WTC11 (cell line): ENCODE measurements at regions not wholly inside any gene's neighbourhood (a gene's known extent, or its start where the extent isn't known, plus 50 kb on each side); places are given as distances from the start of the nearest gene placed in this dataset.

Experiments
- ATAC-seq: fragments of 200-7000 bp; cut with Tn5 transposase; 2 replicates; pipeline ENCODE4 v1.10.0; 2021; ENCODE audit warnings: mild to moderate bottlenecking, moderate library complexity
- CTCF ChIA-PET: fragments of 300-600 bp; sonication (Branson Sonifier 250); formaldehyde crosslinking; loops from one replicate; lab custom pipeline; 2021; ENCODE audit warnings: antibody characterized with exemption; lab: Charles Lee
- POLR2A ChIA-PET: fragments of 350-600 bp; sonication (Branson Sonifier 250); formaldehyde crosslinking; loops from one replicate; lab custom pipeline; 2021; ENCODE audit warnings: antibody characterized with exemption; lab: Charles Lee
- DNase-seq: peaks from one replicate; pipeline ENCODE4 v3.0.0; 2021; ENCODE audit warnings: low spot score
- H3K27ac Mint-ChIP-seq: 2 replicates; pipeline ENCODE4 v1.8.0; 2021; ENCODE audit warnings: mixed read lengths
- H3K27me3 Mint-ChIP-seq: 2 replicates; pipeline ENCODE4 v1.8.0; 2021; ENCODE audit warnings: low read depth, mild to moderate bottlenecking, moderate library complexity, mixed read lengths
- H3K36me3 Mint-ChIP-seq: 2 replicates; pipeline ENCODE4 v1.8.0; 2021; ENCODE audit warnings: mixed read lengths
- H3K4me1 Mint-ChIP-seq: 2 replicates; pipeline ENCODE4 v1.8.0; 2022; ENCODE audit warnings: mixed read lengths
- H3K4me3 Mint-ChIP-seq: 2 replicates; pipeline ENCODE4 v1.8.0; 2021; ENCODE audit warnings: mild to moderate bottlenecking, moderate library complexity, mixed read lengths
- H3K9me3 Mint-ChIP-seq: 2 replicates; pipeline ENCODE4 v1.8.0; 2021; ENCODE audit warnings: mixed read lengths
- ATF2 ChIP-seq: sonication (generic); formaldehyde crosslinking; IDR thresholded peaks from 2 replicates; pipeline ENCODE4 v1.8.1; 2022; ENCODE audit warnings: low read depth, missing genetic modification reagents, borderline replicate concordance
- E2F1 ChIP-seq: sonication (generic); formaldehyde crosslinking; IDR thresholded peaks from 2 replicates; pipeline ENCODE4 v1.8.0; 2022; ENCODE audit warnings: mild to moderate bottlenecking, missing genetic modification reagents
- EMX1 ChIP-seq: fragments of 250-450 bp; sonication (Bioruptor Pico); IDR thresholded peaks from 2 replicates; pipeline ENCODE4 v1.8.0; 2021; ENCODE audit warnings: mild to moderate bottlenecking
- NR1H2 ChIP-seq: sonication (generic); formaldehyde crosslinking; IDR thresholded peaks from 2 replicates; pipeline ENCODE4 v1.9.0; 2021; ENCODE audit warnings: mild to moderate bottlenecking, moderate library complexity, missing genetic modification reagents
- PRRX2 ChIP-seq: fragments of 250-450 bp; sonication (Bioruptor Pico); IDR thresholded peaks from 2 replicates; pipeline ENCODE4 v1.8.0; 2021; ENCODE audit warnings: mild to moderate bottlenecking
- USF1 ChIP-seq: sonication (generic); formaldehyde crosslinking; IDR thresholded peaks from 2 replicates; pipeline ENCODE4 v1.8.0; 2022; ENCODE audit warnings: mild to moderate bottlenecking, missing genetic modification reagents
- ZMAT4 ChIP-seq: fragments of 250-450 bp; sonication (Bioruptor Pico); IDR thresholded peaks from 2 replicates; pipeline ENCODE4 v1.9.0; 2021; ENCODE audit warnings: mild to moderate bottlenecking
- ZNF121 ChIP-seq: sonication (generic); formaldehyde crosslinking; IDR thresholded peaks from 2 replicates; pipeline ENCODE4 v1.8.0; 2023; ENCODE audit warnings: missing genetic modification reagents
- ZNF138 ChIP-seq: sonication (generic); formaldehyde crosslinking; conservative IDR thresholded peaks from 2 replicates; pipeline ENCODE4 v1.8.1; 2022; ENCODE audit warnings: mild to moderate bottlenecking, moderate library complexity, missing genetic modification reagents
- ZNF232 ChIP-seq: sonication (generic); formaldehyde crosslinking; IDR thresholded peaks from 2 replicates; pipeline ENCODE4 v1.8.0; 2022; ENCODE audit warnings: mild to moderate bottlenecking, missing genetic modification reagents
- ZNF317 ChIP-seq: sonication (generic); formaldehyde crosslinking; IDR thresholded peaks from 2 replicates; pipeline ENCODE4 v1.8.1; 2023; ENCODE audit warnings: low read depth, mild to moderate bottlenecking, moderate library complexity, missing genetic modification reagents, borderline replicate concordance
- ZNF671 ChIP-seq: fragments of 250-450 bp; sonication (Bioruptor Pico); IDR thresholded peaks from 2 replicates; pipeline ENCODE4 v1.8.0; 2021; ENCODE audit warnings: mild to moderate bottlenecking
- TF ChIP-seq, protein P1 (sequence below): sonication (generic); formaldehyde crosslinking; conservative IDR thresholded peaks from 2 replicates; pipeline ENCODE4 v1.8.1; 2022; ENCODE audit warnings: mild to moderate bottlenecking, missing genetic modification reagents
- TF ChIP-seq, protein P2 (sequence below): sonication (generic); formaldehyde crosslinking; IDR thresholded peaks from 2 replicates; pipeline ENCODE4 v1.8.1; 2022; ENCODE audit warnings: missing genetic modification reagents, borderline replicate concordance
- TF ChIP-seq, protein P3 (sequence below): fragments of 250-450 bp; sonication (Bioruptor Pico); IDR thresholded peaks from 2 replicates; pipeline ENCODE4 v1.9.0; 2021; ENCODE audit warnings: mild to moderate bottlenecking, borderline replicate concordance

- H3K4me3 Mint-ChIP-seq, result no peak overlapping the region
- ChIA-PET CTCF (interaction anchor here (0.7 kb wide), 1 partner anchor 256 kb away, joined by 3 read pairs; no protein-coding TSS in a partner anchor), POLR2A (no interaction called here)
- no peak for ATAC-seq
- TF ChIP-seq, protein P1, sequence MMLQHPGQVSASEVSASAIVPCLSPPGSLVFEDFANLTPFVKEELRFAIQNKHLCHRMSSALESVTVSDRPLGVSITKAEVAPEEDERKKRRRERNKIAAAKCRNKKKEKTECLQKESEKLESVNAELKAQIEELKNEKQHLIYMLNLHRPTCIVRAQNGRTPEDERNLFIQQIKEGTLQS (CRISPR knock-in tag), result no peak
- H3K27me3 Mint-ChIP-seq, result peaks cover 13% of the 10 kb centered on the region
- no peak overlapping the region for H3K27ac Mint-ChIP-seq
- no peaks in the 10 kb centered on the region for H3K36me3 Mint-ChIP-seq
- no peaks in the 10 kb centered on the region for H3K9me3 Mint-ChIP-seq
- DNase-seq, result no peak
- peaks cover 28% of the 10 kb centered on the region for H3K4me1 Mint-ChIP-seq
These were observed 104.6 kb upstream of the CDYL start for GRCh38 chr6:4671587-4672115.

GRCh38 chr6:4670824-4671409, 105.3 kb upstream of the CDYL start:
- CTCF ChIA-PET, result no interaction called here
- no peak for ATAC-seq

More at GRCh38 chr6:4670824-4671409, 105.3 kb upstream of the CDYL start:
- Mint-ChIP-seq H3K27ac (no peak overlapping the region), H3K27me3 (peaks cover 19% of the 10 kb centered on the region), H3K4me3 (no peak overlapping the region)
- no peak for DNase-seq
- POLR2A ChIA-PET, result no interaction called here
- TF ChIP-seq, protein P2, sequence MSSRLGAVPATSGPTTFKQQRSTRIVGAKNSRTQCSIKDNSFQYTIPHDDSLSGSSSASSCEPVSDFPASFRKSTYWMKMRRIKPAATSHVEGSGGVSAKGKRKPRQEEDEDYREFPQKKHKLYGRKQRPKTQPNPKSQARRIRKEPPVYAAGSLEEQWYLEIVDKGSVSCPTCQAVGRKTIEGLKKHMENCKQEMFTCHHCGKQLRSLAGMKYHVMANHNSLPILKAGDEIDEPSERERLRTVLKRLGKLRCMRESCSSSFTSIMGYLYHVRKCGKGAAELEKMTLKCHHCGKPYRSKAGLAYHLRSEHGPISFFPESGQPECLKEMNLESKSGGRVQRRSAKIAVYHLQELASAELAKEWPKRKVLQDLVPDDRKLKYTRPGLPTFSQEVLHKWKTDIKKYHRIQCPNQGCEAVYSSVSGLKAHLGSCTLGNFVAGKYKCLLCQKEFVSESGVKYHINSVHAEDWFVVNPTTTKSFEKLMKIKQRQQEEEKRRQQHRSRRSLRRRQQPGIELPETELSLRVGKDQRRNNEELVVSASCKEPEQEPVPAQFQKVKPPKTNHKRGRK (CRISPR knock-in tag), result no peak
- no peak for TF ChIP-seq NR1H2 (CRISPR knock-in tag)
- TF ChIP-seq ZNF138 (CRISPR knock-in tag), result no peak
- no peak for TF ChIP-seq ZNF232
- TF ChIP-seq, protein P3, sequence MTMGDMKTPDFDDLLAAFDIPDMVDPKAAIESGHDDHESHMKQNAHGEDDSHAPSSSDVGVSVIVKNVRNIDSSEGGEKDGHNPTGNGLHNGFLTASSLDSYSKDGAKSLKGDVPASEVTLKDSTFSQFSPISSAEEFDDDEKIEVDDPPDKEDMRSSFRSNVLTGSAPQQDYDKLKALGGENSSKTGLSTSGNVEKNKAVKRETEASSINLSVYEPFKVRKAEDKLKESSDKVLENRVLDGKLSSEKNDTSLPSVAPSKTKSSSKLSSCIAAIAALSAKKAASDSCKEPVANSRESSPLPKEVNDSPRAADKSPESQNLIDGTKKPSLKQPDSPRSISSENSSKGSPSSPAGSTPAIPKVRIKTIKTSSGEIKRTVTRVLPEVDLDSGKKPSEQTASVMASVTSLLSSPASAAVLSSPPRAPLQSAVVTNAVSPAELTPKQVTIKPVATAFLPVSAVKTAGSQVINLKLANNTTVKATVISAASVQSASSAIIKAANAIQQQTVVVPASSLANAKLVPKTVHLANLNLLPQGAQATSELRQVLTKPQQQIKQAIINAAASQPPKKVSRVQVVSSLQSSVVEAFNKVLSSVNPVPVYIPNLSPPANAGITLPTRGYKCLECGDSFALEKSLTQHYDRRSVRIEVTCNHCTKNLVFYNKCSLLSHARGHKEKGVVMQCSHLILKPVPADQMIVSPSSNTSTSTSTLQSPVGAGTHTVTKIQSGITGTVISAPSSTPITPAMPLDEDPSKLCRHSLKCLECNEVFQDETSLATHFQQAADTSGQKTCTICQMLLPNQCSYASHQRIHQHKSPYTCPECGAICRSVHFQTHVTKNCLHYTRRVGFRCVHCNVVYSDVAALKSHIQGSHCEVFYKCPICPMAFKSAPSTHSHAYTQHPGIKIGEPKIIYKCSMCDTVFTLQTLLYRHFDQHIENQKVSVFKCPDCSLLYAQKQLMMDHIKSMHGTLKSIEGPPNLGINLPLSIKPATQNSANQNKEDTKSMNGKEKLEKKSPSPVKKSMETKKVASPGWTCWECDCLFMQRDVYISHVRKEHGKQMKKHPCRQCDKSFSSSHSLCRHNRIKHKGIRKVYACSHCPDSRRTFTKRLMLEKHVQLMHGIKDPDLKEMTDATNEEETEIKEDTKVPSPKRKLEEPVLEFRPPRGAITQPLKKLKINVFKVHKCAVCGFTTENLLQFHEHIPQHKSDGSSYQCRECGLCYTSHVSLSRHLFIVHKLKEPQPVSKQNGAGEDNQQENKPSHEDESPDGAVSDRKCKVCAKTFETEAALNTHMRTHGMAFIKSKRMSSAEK (CRISPR knock-in tag), result no peak
- no peak for TF ChIP-seq ZMAT4 (CRISPR knock-in tag)
- no peak for TF ChIP-seq USF1
- no peak for TF ChIP-seq ZNF671 (CRISPR knock-in tag)
- no peak for TF ChIP-seq E2F1 (CRISPR knock-in tag)
- TF ChIP-seq EMX1 (CRISPR knock-in tag), result no peak
- no peak for TF ChIP-seq ATF2
- TF ChIP-seq ZNF317 (CRISPR knock-in tag), result no peak
- TF ChIP-seq ZNF121 (CRISPR knock-in tag), result no peak
- TF ChIP-seq PRRX2, result no peak
- TF ChIP-seq, all 79 proteins: peak for 0
- no peaks in the 10 kb centered on the region for H3K36me3 Mint-ChIP-seq
- no peaks in the 10 kb centered on the region for H3K9me3 Mint-ChIP-seq
- peaks cover 28% of the 10 kb centered on the region for H3K4me1 Mint-ChIP-seq
